Endodermal cell (in vitro differentiated cells): ENCODE measurements at regions not wholly inside any gene's neighbourhood (a gene's known extent, or its start where the extent isn't known, plus 50 kb on each side); places are given as distances from the start of the nearest gene placed in this dataset.
"Not testable (repeated sequence)": the region's sequence is repeated elsewhere in the genome, so short reads cannot be mapped to it uniquely, and the experiment has no call there.

ENCODE experiments used
- DNase-seq: peaks from one replicate; pipeline ENCODE4 v3.0.0-alpha.2; 2017
- H3K27ac ChIP-seq: 2 replicates; pipeline ENCODE4 v1.5.1; 2013; ENCODE audit warnings: mild to moderate bottlenecking, low read depth, low read length, moderate library complexity
- H3K27me3 ChIP-seq: 2 replicates; pipeline ENCODE4 v1.6.1; 2013; ENCODE audit warnings: mild to moderate bottlenecking, low read length, moderate library complexity; ENCODE audit not compliant: insufficient read depth, control insufficient read depth, poor library complexity, severe bottlenecking
- H3K36me3 ChIP-seq: 2 replicates; pipeline ENCODE4 v1.7.0; 2013; ENCODE audit warnings: mild to moderate bottlenecking, low read length, moderate library complexity; ENCODE audit not compliant: control insufficient read depth, insufficient read depth
- H3K4me1 ChIP-seq: one replicate; pipeline ENCODE4 v1.7.0; 2013; ENCODE audit warnings: low read length; ENCODE audit not compliant: control insufficient read depth, insufficient read depth
- H3K4me3 ChIP-seq: 2 replicates; pipeline ENCODE4 v1.5.1; 2013; ENCODE audit warnings: mild to moderate bottlenecking, low read length, moderate library complexity
- H3K9ac ChIP-seq: 2 replicates; pipeline ENCODE4 v1.6.1; 2013; ENCODE audit warnings: mild to moderate bottlenecking, low read length, moderate library complexity; ENCODE audit not compliant: poor library complexity, severe bottlenecking; ENCODE audit errors: extremely low read depth
- H3K9me3 ChIP-seq: 2 replicates; pipeline ENCODE4 v1.6.1; 2013; ENCODE audit warnings: mild to moderate bottlenecking, low read length, moderate library complexity; ENCODE audit not compliant: control insufficient read depth
- H3K27ac Mint-ChIP-seq: 2 replicates; pipeline ENCODE4 v1.8.0; 2020; ENCODE audit warnings: mixed read lengths
- H3K27me3 Mint-ChIP-seq: 2 replicates; pipeline ENCODE4 v1.8.0; 2021; ENCODE audit warnings: mild to moderate bottlenecking, mixed read lengths; ENCODE audit not compliant: insufficient read depth
- H3K36me3 Mint-ChIP-seq: 2 replicates; pipeline ENCODE4 v1.8.0; 2020; ENCODE audit warnings: low read depth, mixed read lengths
- H3K4me1 Mint-ChIP-seq: 2 replicates; pipeline ENCODE4 v1.8.0; 2020; ENCODE audit warnings: mixed read lengths
- H3K4me3 Mint-ChIP-seq: 2 replicates; pipeline ENCODE4 v1.8.0; 2020; ENCODE audit warnings: mild to moderate bottlenecking, moderate library complexity, mixed read lengths
- H3K9me3 Mint-ChIP-seq: 2 replicates; pipeline ENCODE4 v1.8.0; 2020; ENCODE audit warnings: mild to moderate bottlenecking, mixed read lengths
- CTCF ChIP-seq: fragments of 200-600 bp; sonication (generic); conservative IDR thresholded peaks from 2 replicates; pipeline ENCODE4 v1.5.0; 2021; ENCODE audit warnings: antibody characterized with exemption, mild to moderate bottlenecking
- WGBS, 2 experiments: methylation state at CpG; one replicate each; pipeline versions ENCODE4 v1.1.5 to v1.1.7; 2013; ENCODE audit warnings: missing lambda C conversion rate in 2 of 2, mixed read lengths in 1 of 2; ENCODE audit not compliant: insufficient coverage in 1 of 2, insufficient read length in 1 of 2; 5-methylcytosine and 5-hydroxymethylcytosine counted together

- no peak for DNase-seq
- 75 to 76% methylated on average over 7 to 18 of the region's 18 CpGs for WGBS, 2 experiments
- H3K9ac ChIP-seq, result no peak overlapping the region
- no peaks in the 10 kb centered on the region for H3K27me3 ChIP-seq
- Mint-ChIP-seq H3K27me3 (peaks cover 1% of the 10 kb centered on the region), H3K4me3 (no peak overlapping the region), H3K4me1 (no peaks in the 10 kb centered on the region), H3K27ac (no peak overlapping the region), H3K36me3 (peaks cover 6% of the 10 kb centered on the region), H3K9me3 (peaks cover 63% of the 10 kb centered on the region)
- H3K9me3 ChIP-seq, result no peaks in the 10 kb centered on the region
- no peaks in the 10 kb centered on the region for H3K4me1 ChIP-seq
- H3K27ac ChIP-seq, result no peak overlapping the region
- H3K4me3 ChIP-seq, result no peak overlapping the region
- no peak for TF ChIP-seq CTCF
- no peaks in the 10 kb centered on the region for H3K36me3 ChIP-seq
Observed at GRCh38 chr14:105760691-105761344, 234.4 kb downstream of the TMEM121 start.

GRCh38 chr14:105761345-105761740 is 235.0 kb downstream of the TMEM121 start:
- not testable (repeated sequence) for H3K27me3 Mint-ChIP-seq, DNase-seq, H3K4me1 ChIP-seq, H3K9ac ChIP-seq, H3K27ac Mint-ChIP-seq, H3K4me1 Mint-ChIP-seq, H3K27ac ChIP-seq, H3K4me3 ChIP-seq, H3K4me3 Mint-ChIP-seq, H3K36me3 ChIP-seq, H3K36me3 Mint-ChIP-seq, H3K27me3 ChIP-seq, H3K9me3 ChIP-seq
- 51 to 58% methylated on average over 5 of the region's 5 CpGs for WGBS, 2 experiments
- H3K9me3 Mint-ChIP-seq, result peaks cover 65% of the 10 kb centered on the region

GRCh38 chr14:105761842-105762241 is 235.5 kb downstream of the TMEM121 start:
- Histone ChIP-seq H3K4me1 (no peaks in the 10 kb centered on the region), H3K27me3 (no peaks in the 10 kb centered on the region), H3K36me3 (no peaks in the 10 kb centered on the region), H3K27ac (no peak overlapping the region), H3K9ac (no peak overlapping the region), H3K9me3 (no peaks in the 10 kb centered on the region), H3K4me3 (no peak overlapping the region)
- peaks cover 1% of the 10 kb centered on the region for H3K27me3 Mint-ChIP-seq
- no peak for DNase-seq
- H3K36me3 Mint-ChIP-seq, result peaks cover 6% of the 10 kb centered on the region
- peaks cover 68% of the 10 kb centered on the region for H3K9me3 Mint-ChIP-seq
- H3K27ac Mint-ChIP-seq, result no peak overlapping the region
- no peak for TF ChIP-seq CTCF
- H3K4me1 Mint-ChIP-seq, result no peaks in the 10 kb centered on the region
- WGBS, 2 experiments, result 74 to 90% methylated on average over 2 to 9 of the region's 9 CpGs
- no peak overlapping the region for H3K4me3 Mint-ChIP-seq

- H3K9me3 Mint-ChIP-seq, result peaks cover 66% of the 10 kb centered on the region
- H3K27me3 Mint-ChIP-seq, H3K4me1 ChIP-seq, H3K9me3 ChIP-seq, H3K9ac ChIP-seq, H3K27me3 ChIP-seq, H3K36me3 ChIP-seq, H3K4me3 Mint-ChIP-seq, H3K4me1 Mint-ChIP-seq, H3K36me3 Mint-ChIP-seq, DNase-seq, H3K4me3 ChIP-seq, H3K27ac ChIP-seq, H3K27ac Mint-ChIP-seq: not testable (repeated sequence)
- WGBS, 2 experiments, result 85% methylated on average over 3 of the region's 11 CpGs; no CpG with 5 or more reads in 1 of the 2 experiments
Observed at GRCh38 chr14:105762262-105762661, 235.9 kb downstream of the TMEM121 start.

GRCh38 chr14:105764254-105764901 is 238.0 kb downstream of the TMEM121 start:
- peaks cover 57% of the 10 kb centered on the region for H3K9me3 Mint-ChIP-seq
- not testable (repeated sequence) for H3K27me3 Mint-ChIP-seq, H3K9ac ChIP-seq, H3K4me3 Mint-ChIP-seq, H3K27me3 ChIP-seq, H3K4me3 ChIP-seq, H3K27ac ChIP-seq, DNase-seq, H3K4me1 ChIP-seq, H3K36me3 Mint-ChIP-seq, H3K9me3 ChIP-seq, H3K4me1 Mint-ChIP-seq, H3K27ac Mint-ChIP-seq, H3K36me3 ChIP-seq
- 78% methylated on average over 15 of the region's 35 CpGs; no CpG with 5 or more reads in 1 of the 2 experiments for WGBS, 2 experiments
